Esophagus squamous epithelium (tissue), 5 donors: ENCODE measurements at regions not wholly inside any gene's neighbourhood (a gene's known extent, or its start where the extent isn't known, plus 50 kb on each side); places are given as distances from the start of the nearest gene placed in this dataset.
A peak's percentile ranks its signal among the peaks of the same experiment; 100 is the strongest.

Experiments
- DNase-seq: peaks from one replicate; lab custom pipeline; 2025; lab: John Stamatoyannopoulos, UW
- H3K27ac ChIP-seq, 4 donors: fragments of 200-600 bp; sonication (generic); one replicate each; pipeline ENCODE4 v1.5.1; 2016 to 2019; ENCODE audit warnings: mild to moderate bottlenecking in 1 of 4
- H3K27me3 ChIP-seq, 4 donors: fragments of 200-600 bp; sonication (generic); 1 replicate in 3 of 4; 2 replicates in 1 of 4; pipeline versions ENCODE4 v1.5.1 to v1.6.0; 2017 to 2021; ENCODE audit warnings: antibody characterized with exemption in 1 of 4
- H3K36me3 ChIP-seq, 3 donors: fragments of 200-600 bp; sonication (generic); one replicate each; pipeline ENCODE4 v1.5.1; 2016 to 2019
- H3K4me1 ChIP-seq, 3 donors: fragments of 200-600 bp; sonication (generic); one replicate each; pipeline ENCODE4 v1.5.1; 2017 to 2019
- H3K4me3 ChIP-seq, 4 donors: fragments of 200-600 bp; sonication (generic); 1 replicate in 3 of 4; 2 replicates in 1 of 4; pipeline ENCODE4 v1.5.1; 2016 to 2019; ENCODE audit warnings: mild to moderate bottlenecking in 2 of 4, moderate library complexity in 1 of 4
- H3K9me3 ChIP-seq, 3 donors: fragments of 200-600 bp; sonication (generic); one replicate each; pipeline ENCODE4 v1.5.1; 2016 to 2019
- POLR2A ChIP-seq, 4 donors: fragments of 450-650 bp; IDR thresholded peaks; one replicate each; pipeline ENCODE4 v1.6.1; 2017; ENCODE audit warnings: antibody characterized with exemption in 4 of 4, mild to moderate bottlenecking in 4 of 4, moderate library complexity in 3 of 4
- WGBS, 2 donors: methylation state at CpG; one replicate each; pipeline ENCODE4 v1.1.5; 2018; 5-methylcytosine and 5-hydroxymethylcytosine counted together
- intact Hi-C: fragments of 100-400 bp; cut with DNase I; formaldehyde crosslinking; loops from one replicate; pipeline ENCODE4 v1.15.0; 2022
- TF ChIP-seq, protein P1 (sequence below), 6 experiments: fragments of 450-650 bp in 4 of 6; fragments of 200-600 bp in 2 of 6; sonication (generic) in 2 of 6; IDR thresholded peaks; one replicate each; pipeline ENCODE4 v1.5.1; 2016 to 2019; ENCODE audit warnings: antibody characterized with exemption in 6 of 6, mild to moderate bottlenecking in 4 of 6, moderate library complexity in 4 of 6
- donor health status: DM: yes; HTN: yes; CAD: no.

DNA sequence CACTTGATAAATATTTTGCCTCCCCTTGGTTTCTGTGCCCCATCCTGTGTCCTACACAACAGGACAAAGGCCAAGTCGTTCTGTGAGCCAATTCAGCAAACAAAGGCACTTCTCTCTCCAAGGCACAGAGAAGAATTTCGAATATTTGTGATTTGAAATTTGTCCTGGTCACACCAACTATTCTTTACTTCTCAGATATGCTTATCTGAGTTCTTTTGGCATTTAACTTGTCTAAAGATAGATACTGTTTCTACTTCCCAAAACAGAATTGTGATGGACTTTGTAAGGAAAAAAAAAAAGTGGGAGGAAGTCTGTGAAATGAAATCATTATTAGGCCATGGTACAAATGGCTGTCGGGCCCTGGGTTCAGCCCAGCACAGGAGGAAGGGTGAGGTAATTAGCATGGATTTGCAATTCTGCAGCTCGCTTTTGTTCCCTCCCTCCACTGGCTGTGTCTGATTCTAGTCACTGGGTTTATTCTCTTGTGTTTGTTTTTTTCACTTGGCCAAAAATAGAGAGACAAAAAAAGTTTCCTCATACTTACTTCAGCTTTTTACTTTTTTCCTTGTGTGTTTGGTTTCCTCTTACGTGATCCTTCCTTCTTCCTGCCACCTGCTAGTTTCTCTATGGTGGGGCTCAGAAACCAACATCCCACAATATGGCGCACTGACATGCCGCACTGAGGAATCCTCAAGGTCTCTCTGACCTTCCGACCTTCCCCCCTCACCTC lies 108.2 kb upstream of the MKLN1 start:
- no peak for DNase-seq
- 40 to 50% methylated on average over 8 of the region's 8 CpGs for WGBS, 2 donors
- Histone ChIP-seq H3K27me3 (no peaks in the 10 kb centered on the region), H3K4me1 (peaks cover 0 to 10% (median 3%) of the 10 kb centered on the region in 3 donors), H3K9me3 (no peaks in the 10 kb centered on the region), H3K36me3 (no peaks in the 10 kb centered on the region), H3K4me3 (no peak overlapping the region), H3K27ac (peak overlapping the region in 3 of 4 donors; percentile 51 to 63 (median 62))
- intact Hi-C loops, result no loop called here
- TF ChIP-seq, protein P1, sequence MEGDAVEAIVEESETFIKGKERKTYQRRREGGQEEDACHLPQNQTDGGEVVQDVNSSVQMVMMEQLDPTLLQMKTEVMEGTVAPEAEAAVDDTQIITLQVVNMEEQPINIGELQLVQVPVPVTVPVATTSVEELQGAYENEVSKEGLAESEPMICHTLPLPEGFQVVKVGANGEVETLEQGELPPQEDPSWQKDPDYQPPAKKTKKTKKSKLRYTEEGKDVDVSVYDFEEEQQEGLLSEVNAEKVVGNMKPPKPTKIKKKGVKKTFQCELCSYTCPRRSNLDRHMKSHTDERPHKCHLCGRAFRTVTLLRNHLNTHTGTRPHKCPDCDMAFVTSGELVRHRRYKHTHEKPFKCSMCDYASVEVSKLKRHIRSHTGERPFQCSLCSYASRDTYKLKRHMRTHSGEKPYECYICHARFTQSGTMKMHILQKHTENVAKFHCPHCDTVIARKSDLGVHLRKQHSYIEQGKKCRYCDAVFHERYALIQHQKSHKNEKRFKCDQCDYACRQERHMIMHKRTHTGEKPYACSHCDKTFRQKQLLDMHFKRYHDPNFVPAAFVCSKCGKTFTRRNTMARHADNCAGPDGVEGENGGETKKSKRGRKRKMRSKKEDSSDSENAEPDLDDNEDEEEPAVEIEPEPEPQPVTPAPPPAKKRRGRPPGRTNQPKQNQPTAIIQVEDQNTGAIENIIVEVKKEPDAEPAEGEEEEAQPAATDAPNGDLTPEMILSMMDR (IDR thresholded peaks at IDR 0.05), result no peak
- TF ChIP-seq POLR2A (IDR thresholded peaks at IDR 0.05), result no peak

DNA sequence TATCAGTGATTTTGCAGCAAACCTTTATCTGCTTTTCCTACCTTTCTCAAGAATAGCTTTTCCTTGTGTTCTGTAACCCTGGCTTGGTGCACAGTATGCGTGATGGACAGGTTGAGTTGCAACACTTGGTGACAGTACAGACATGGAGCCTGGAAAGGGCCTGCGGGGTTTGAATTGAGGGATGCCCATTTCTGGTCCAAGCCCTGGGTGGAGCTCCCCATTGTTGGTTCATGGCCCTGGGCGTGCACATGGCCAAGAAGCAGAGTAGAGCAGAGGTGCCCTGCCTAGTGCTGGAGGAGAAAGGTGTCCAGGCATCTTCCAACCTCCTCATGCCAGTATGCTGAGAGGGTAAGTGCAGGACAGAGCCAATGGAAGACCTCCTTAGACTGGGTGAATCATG lies 106.6 kb upstream of the MKLN1 start:
- H3K27ac ChIP-seq, result no peak overlapping the region
- no peaks in the 10 kb centered on the region for H3K27me3 ChIP-seq
- 72 to 93% methylated on average over 3 of the region's 3 CpGs for WGBS, 2 donors
- H3K4me3 ChIP-seq, result no peak overlapping the region
- peaks cover 8 to 18% (median 9%) of the 10 kb centered on the region in 3 donors for H3K4me1 ChIP-seq
- TF ChIP-seq, protein P1 (IDR thresholded peaks at IDR 0.05), result no peak
- TF ChIP-seq POLR2A (IDR thresholded peaks at IDR 0.05), result no peak
- intact Hi-C loops, result no loop called here
- no peak for DNase-seq
- no peaks in the 10 kb centered on the region for H3K36me3 ChIP-seq
- no peaks in the 10 kb centered on the region for H3K9me3 ChIP-seq

DNA sequence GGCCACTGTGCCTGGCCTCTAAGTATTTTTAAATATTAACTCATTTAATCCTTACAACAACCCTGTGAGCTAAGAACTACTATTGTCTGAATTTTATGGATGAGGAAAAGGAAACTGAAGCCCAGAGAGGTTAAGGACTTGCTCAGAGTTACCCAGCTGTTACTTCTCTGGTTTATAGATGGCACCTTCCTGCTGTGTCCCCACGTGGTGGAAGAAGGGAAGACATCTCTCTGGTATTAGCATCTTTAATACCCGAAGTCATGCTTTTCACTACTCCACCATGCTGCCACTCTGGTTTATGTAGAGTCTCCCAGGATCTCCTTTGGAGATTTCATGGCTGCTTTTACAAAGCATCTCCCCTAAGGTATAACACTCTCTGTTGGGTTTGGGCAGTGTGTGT lies 105.5 kb upstream of the MKLN1 start:
- Histone ChIP-seq H3K27ac (no peak overlapping the region), H3K4me1 (peaks cover 8 to 23% (median 14%) of the 10 kb centered on the region in 3 donors), H3K27me3 (no peaks in the 10 kb centered on the region), H3K9me3 (no peaks in the 10 kb centered on the region), H3K36me3 (no peaks in the 10 kb centered on the region), H3K4me3 (no peak overlapping the region)
- WGBS, 2 donors, result 53 to 71% methylated on average over 2 of the region's 2 CpGs
- DNase-seq, result no peak
- intact Hi-C loops, result no loop called here
- TF ChIP-seq, protein P1 (IDR thresholded peaks at IDR 0.05), result no peak
- no peak for TF ChIP-seq POLR2A (IDR thresholded peaks at IDR 0.05)

DNA sequence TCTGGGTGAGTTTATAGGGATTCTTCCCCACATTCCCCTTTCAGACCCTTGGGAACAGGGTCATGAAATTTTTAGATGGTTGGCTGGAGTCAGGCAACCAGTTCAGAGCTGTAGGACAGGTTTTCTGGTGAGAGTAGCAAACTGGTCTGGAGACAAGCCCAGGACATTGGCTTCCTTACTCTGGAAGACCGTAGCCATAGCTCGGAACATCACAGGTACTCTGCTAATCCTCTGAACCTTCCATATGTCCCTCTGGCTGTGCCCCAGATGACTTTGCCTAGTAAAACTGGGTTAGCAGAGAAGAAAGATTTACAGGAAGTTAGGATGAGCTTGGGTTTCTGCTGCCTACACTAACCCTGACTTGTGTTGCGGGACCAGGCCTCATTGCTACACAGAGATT lies 104.5 kb upstream of the MKLN1 start:
- intact Hi-C loops, result no loop called here
- 90 to 95% methylated on average over 3 of the region's 3 CpGs for WGBS, 2 donors

DNA sequence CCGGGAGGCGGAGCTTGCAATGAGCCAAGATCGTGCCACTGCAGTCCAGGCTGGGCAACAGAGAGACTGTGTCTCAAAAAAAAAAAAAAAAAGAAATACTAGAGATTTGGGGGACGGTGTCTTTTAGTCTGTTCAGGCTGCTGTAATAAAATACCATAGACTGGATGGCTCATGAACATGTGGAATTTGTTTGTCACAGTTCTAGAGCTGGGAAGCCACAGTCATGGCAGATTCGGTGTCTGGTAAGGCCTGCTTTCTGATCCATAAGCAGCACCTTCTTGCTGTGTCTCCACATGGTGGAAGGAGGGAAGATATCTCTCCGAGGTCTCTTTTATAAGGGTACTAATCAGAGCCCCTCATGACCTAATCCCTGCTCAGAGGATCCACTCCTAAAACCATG lies 102.7 kb upstream of the MKLN1 start:
- Histone ChIP-seq H3K4me3 (no peak overlapping the region), H3K27me3 (no peaks in the 10 kb centered on the region), H3K4me1 (peaks cover 8 to 13% (median 11%) of the 10 kb centered on the region in 3 donors), H3K27ac (peak overlapping the region in 3 of 4 donors; percentile 61 to 81 (median 70)), H3K9me3 (no peaks in the 10 kb centered on the region), H3K36me3 (no peaks in the 10 kb centered on the region)
- TF ChIP-seq, protein P1 (IDR thresholded peaks at IDR 0.05), result no peak
- TF ChIP-seq POLR2A (IDR thresholded peaks at IDR 0.05), result no peak
- DNase-seq, result no peak
- WGBS, 2 donors, result 87 to 91% methylated on average over 6 of the region's 6 CpGs
- intact Hi-C loops, result no loop called here

More for the DNA sequence above, 104.5 kb upstream of the MKLN1 start:
- Histone ChIP-seq H3K9me3 (no peaks in the 10 kb centered on the region), H3K4me1 (peaks cover 8 to 23% (median 14%) of the 10 kb centered on the region in 3 donors), H3K36me3 (no peaks in the 10 kb centered on the region), H3K4me3 (no peak overlapping the region), H3K27ac (no peak overlapping the region), H3K27me3 (no peaks in the 10 kb centered on the region)
- no peak for DNase-seq
- TF ChIP-seq, protein P1 (IDR thresholded peaks at IDR 0.05), result no peak
- no peak for TF ChIP-seq POLR2A (IDR thresholded peaks at IDR 0.05)
